ENCODE measurements at regions not wholly inside any gene's neighbourhood (a gene's known extent, or its start where the extent isn't known, plus 50 kb on each side); places are given as distances from the start of the nearest gene placed in this dataset.
"Not testable (repeated sequence)": the region's sequence is repeated elsewhere in the genome, so short reads cannot be mapped to it uniquely, and the experiment has no call there.

- DNase-seq, result no peak
Observed at GRCh38 chr2:120502761-120503160, 156.8 kb downstream of the INHBB start.

DNA sequence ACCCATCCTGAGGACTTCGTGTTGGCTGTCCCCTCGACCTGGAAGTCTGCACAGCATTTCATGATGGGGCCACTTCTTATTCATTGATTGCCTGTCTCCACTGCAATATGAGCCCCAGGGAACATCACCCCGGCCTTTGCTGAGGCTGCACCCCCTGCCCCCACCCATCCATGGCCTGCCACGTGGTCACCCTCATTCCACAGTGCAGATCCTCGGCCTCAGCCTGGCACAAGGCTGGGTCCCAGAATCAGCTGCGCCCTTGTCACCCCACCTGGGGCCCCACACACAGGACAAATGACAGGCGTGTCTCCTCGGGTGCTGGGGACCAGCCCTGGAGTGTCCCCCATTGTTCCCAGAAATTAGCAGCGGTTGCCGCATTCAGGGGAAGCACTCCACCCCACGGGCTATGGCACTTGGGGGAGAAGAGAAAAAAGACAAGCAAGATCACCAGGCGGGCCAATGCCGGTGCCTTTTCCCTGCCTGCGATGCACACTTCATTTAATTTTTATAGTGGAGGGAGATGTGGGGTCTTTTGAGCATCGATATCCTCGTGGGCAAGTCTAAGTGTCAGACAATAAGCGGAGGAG lies 157.4 kb downstream of the INHBB start:
- DNase-seq, result no peak

- DNase-seq, result no peak
Observed at GRCh38 chr2:120503793-120504571, 158.0 kb downstream of the INHBB start.

GRCh38 chr2:120504936-120505705 lies 159.2 kb downstream of the INHBB start:
- DNase-seq, result no peak

- DNase-seq, result no peak
Observed at GRCh38 chr2:120508567-120509041, 162.7 kb downstream of the INHBB start.

- DNase-seq, result no peak
Observed at GRCh38 chr2:120509213-120509815, 163.4 kb downstream of the INHBB start.

DNA sequence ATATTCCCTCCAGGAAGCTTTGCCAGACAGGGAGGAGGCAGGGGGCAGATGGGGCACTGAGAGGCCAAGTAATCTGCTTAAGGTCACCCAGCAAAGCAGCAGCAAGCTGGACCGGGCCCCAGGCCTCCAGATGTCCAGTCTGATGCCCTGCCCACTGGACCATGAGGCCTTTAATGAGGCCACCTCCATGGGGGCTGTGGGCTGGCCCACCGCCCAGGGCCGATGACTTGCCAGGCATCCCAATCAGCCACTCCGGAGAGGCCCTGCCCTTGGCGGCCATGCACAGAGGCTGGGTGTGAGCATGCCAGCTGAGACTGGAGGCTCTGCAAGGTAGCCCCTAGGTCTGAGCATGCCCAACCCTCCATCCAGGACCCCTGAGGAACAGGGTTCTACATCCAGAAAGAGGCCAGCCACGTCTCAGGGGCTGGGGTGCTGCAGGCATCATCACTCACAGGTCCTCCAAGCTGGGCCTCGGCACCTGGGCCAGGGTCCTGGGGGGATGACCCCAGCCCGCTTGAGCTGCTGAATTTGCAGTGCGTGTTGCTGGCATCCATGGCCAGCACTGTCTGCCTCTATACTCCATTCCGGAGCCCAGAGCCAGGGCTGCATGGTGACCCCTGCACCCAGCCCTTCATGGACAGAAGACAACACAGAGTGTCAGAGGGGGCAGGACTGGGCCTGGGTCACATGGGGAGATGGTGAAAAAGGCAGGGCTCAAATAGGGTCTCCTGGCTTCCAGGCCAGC lies 164.2 kb downstream of the INHBB start:
- no peak for DNase-seq

- DNase-seq, result no peak
Observed at GRCh38 chr2:120510751-120511395, 164.9 kb downstream of the INHBB start.

- no peak for DNase-seq
Observed at GRCh38 chr2:120511536-120511935, 165.6 kb downstream of the INHBB start.

DNA sequence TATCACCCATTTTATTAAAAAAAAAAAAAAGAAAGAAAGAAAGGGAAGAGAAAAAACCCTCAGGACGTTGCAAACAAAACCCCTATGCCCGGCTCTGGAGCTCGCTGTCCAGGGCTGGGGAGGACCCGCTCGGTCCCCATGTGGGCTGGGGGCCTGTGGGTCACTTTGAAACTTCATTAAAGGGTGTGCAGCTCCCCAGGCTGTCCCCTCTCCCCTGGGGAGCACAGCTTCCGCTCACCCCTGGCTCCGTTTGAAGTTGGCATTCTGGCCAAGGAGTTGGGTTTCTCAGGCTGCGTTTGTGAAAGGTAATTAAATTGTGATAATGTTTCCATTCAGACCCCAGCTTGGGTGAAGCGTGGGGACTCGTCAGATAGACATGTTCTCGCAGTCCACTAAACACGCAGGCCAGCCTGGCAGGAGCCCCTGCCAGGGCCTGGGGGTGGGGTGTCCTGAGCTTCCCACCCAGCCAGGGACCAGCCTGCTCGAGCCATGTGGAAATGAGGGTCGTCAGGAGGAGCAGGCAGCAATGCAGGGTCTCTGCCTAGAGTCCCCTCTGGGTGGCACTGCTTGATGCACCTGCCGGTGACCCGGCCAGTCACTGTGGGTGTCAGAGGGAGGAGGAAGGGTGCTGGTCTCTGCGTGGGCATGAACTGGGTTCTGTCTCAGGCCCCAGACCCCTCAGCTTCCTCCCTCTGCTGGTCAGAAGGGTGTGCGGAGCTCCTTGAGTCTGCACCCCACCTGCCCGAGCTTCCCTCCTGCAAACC lies 166.2 kb downstream of the INHBB start:
- no peak for DNase-seq

- DNase-seq, result no peak
Observed at GRCh38 chr2:120513776-120514357, 167.9 kb downstream of the INHBB start.

DNA sequence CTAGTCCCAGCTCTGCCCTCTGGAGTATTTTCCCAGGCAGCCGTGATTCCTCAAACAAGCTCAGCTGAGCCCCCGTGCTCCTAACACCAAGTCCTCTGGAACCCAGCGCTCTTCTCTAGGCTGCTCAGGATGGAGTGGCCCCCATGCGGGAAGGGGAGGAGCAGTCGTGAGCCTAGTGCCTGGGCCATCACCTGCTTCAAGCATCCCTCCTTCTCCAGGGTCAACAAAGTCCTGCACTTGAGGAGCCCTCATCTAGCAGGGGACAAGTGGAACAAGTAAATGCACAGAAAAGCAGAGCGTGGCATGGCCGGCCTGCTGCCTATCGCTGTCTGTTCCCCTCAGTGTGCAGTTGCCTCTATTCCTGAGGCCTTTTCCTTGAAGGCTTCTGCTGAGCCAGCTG lies 168.6 kb downstream of the INHBB start:
- no peak for DNase-seq

DNA sequence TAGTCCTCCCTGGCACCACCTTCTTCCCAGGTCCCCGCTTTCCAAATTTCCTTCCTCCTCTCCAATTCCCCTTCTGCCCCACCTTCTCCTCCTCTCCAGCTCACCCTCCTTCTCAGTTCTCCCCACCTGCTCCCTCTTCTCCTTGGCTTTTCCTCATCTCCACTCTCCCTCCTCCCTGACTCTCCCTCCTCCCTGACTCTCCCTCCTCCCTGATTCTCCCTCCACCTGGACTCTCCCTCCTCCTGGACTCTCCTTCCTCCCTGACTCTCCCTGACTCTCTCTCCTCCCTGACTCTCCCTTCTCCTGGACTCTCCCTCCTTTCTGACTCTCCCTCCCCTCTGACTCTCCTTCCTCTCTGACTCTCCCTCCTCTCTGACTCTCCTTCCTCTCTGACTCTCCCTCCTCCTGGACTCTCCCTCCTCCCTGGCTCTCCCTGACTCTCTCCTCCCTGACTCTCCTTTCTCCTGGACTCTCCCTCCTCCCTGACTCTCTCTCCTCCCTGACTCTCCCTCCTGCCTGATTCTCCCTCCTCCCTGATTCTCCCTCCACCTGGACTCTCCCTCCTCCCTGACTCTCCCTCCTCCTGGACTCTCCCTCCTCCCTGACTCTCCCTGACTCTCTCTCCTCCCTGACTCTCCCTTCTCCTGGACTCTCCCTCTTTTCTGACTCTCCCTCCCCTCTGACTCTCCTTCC lies 169.3 kb downstream of the INHBB start:
- DNase-seq, result not testable (repeated sequence)

- no peak for DNase-seq
Observed at GRCh38 chr2:120515759-120516678, 170.1 kb downstream of the INHBB start.

DNA sequence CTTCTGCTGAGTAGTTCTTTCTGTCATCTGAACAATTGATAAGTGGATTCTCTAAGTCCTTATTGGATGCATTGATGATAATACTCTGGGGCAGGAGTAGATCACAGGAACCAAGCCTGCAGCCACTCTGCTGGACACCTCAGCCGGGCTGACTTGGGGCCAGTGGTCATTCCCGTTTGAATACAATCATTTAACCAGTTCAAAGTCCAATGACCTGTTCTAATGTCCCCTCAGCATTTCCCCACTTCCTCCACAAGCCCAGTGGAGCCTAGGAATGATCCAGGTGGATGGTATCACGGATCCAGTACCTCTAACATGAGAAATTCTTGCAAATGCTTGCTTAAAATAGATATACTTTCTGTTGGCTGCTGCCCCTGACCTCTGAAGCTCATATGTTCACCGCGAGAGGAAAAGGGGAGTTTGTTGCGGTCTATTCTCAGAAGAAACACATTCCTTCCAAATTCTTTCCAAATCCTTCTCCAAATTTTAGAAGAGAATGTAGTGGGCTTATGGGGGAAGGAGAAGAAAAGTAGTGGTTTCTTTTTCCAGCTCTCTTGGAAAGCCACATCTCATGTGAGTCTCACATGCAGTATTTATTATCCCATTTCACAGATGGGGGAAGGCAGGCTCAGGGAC lies 170.9 kb downstream of the INHBB start:
- DNase-seq, result no peak

GRCh38 chr2:120517751-120518469 lies 172.0 kb downstream of the INHBB start:
- DNase-seq, result no peak

DNA sequence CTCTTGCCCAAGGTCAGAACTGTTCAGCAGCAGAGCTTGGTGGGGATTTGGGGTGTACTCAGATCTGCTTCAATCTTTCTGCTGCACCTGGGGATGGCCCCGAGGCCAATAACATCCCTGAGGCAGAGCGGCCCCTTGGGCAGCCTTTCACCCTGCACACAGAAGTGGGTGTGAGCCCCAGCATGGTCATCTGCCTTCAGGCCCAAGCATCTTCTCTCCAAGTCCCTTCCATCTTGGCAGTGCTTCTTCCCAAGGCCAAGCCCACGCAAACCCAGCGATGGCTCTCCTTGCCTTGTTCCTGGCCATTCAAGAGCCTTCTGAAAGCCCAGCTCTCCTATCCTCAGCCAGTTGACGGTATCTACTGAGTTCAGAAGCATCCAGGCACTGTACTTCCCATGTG lies 172.9 kb downstream of the INHBB start:
- DNase-seq, result no peak

DNA sequence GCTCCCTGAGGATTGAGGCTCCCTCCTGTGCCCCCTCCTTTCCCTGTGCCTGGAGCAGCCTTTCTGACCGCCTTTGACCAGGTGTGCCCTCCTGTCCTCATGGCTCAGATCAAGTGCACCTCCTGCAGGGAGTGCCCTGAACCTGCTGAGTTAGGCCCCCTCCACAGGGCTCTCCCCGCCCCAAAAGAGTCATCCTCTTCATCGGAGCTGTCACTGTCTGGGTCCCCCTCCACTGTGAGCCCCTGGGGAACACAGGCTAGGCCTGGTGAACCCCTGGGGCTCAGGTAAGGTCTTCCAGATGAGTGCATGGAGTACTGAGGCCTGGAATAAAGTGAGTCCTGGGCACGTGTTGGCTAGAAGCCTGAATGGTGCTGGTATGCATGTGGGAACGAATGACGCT lies 173.5 kb downstream of the INHBB start:
- DNase-seq, result no peak

All from T-helper 9 cell (primary cell).